ENCODE measurements at regions not wholly inside any gene's neighbourhood (a gene's known extent, or its start where the extent isn't known, plus 50 kb on each side); places are given as distances from the start of the nearest gene placed in this dataset.

GRCh38 chr18:34551824-34552223 lies 158.3 kb upstream of the DTNA start:
- no peak overlapping the region for H3K27ac ChIP-seq
- intact Hi-C loops (cut with DNase I; ENCODE audit: low total_unique reads), result no loop called here
- no peaks in the 10 kb centered on the region for H3K27me3 ChIP-seq
- TF ChIP-seq POLR2A (IDR thresholded peaks at IDR 0.05) (no peak), POLR2AphosphoS5 (IDR thresholded peaks at IDR 0.05) (no peak)
- TF ChIP-seq, protein P1, sequence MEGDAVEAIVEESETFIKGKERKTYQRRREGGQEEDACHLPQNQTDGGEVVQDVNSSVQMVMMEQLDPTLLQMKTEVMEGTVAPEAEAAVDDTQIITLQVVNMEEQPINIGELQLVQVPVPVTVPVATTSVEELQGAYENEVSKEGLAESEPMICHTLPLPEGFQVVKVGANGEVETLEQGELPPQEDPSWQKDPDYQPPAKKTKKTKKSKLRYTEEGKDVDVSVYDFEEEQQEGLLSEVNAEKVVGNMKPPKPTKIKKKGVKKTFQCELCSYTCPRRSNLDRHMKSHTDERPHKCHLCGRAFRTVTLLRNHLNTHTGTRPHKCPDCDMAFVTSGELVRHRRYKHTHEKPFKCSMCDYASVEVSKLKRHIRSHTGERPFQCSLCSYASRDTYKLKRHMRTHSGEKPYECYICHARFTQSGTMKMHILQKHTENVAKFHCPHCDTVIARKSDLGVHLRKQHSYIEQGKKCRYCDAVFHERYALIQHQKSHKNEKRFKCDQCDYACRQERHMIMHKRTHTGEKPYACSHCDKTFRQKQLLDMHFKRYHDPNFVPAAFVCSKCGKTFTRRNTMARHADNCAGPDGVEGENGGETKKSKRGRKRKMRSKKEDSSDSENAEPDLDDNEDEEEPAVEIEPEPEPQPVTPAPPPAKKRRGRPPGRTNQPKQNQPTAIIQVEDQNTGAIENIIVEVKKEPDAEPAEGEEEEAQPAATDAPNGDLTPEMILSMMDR (IDR thresholded peaks at IDR 0.05), result no peak
- no peak for DNase-seq (ENCODE audit: low spot score in 2 of 2)
- no peak overlapping the region for H3K4me3 ChIP-seq
- H3K9me3 ChIP-seq, result no peaks in the 10 kb centered on the region
- H3K36me3 ChIP-seq, result no peaks in the 10 kb centered on the region
- H3K4me1 ChIP-seq, result no peaks in the 10 kb centered on the region

GRCh38 chr18:34562252-34562870 lies 147.7 kb upstream of the DTNA start:
- no peaks in the 10 kb centered on the region for H3K27me3 ChIP-seq
- H3K36me3 ChIP-seq, result no peaks in the 10 kb centered on the region
- no peak for TF ChIP-seq POLR2A (IDR thresholded peaks at IDR 0.05)
- TF ChIP-seq, protein P1 (IDR thresholded peaks at IDR 0.05), result no peak
- TF ChIP-seq POLR2AphosphoS5 (IDR thresholded peaks at IDR 0.05), result no peak
- intact Hi-C loops (cut with DNase I; ENCODE audit: low total_unique reads), result no loop called here
- DNase-seq (ENCODE audit: low spot score in 2 of 2), result no peak
- no peaks in the 10 kb centered on the region for H3K9me3 ChIP-seq
- no peaks in the 10 kb centered on the region for H3K4me1 ChIP-seq
- no peak overlapping the region for H3K27ac ChIP-seq
- H3K4me3 ChIP-seq, result no peak overlapping the region

GRCh38 chr18:34567857-34568256 lies 142.2 kb upstream of the DTNA start:
- Histone ChIP-seq H3K36me3 (no peaks in the 10 kb centered on the region), H3K4me3 (no peak overlapping the region), H3K27ac (no peak overlapping the region), H3K9me3 (no peaks in the 10 kb centered on the region), H3K27me3 (no peaks in the 10 kb centered on the region), H3K4me1 (no peaks in the 10 kb centered on the region)
- DNase-seq (ENCODE audit: low spot score in 2 of 2), result no peak
- intact Hi-C loops (cut with DNase I; ENCODE audit: low total_unique reads), result no loop called here
- TF ChIP-seq POLR2AphosphoS5 (IDR thresholded peaks at IDR 0.05) (no peak), POLR2A (IDR thresholded peaks at IDR 0.05) (no peak)
- TF ChIP-seq, protein P1 (IDR thresholded peaks at IDR 0.05), result no peak

- Histone ChIP-seq H3K4me1 (no peaks in the 10 kb centered on the region), H3K36me3 (no peaks in the 10 kb centered on the region), H3K9me3 (peaks cover 0 to 8% of the 10 kb centered on the region in 2 donors), H3K4me3 (no peak overlapping the region), H3K27me3 (no peaks in the 10 kb centered on the region), H3K27ac (no peak overlapping the region)
- intact Hi-C loops (cut with DNase I; ENCODE audit: low total_unique reads), result no loop called here
- TF ChIP-seq, protein P1 (IDR thresholded peaks at IDR 0.05), result no peak
- TF ChIP-seq POLR2A (IDR thresholded peaks at IDR 0.05), result no peak
- TF ChIP-seq POLR2AphosphoS5 (IDR thresholded peaks at IDR 0.05), result no peak
- no peak for DNase-seq (ENCODE audit: low spot score in 2 of 2)
These were observed 133.5 kb upstream of the DTNA start for GRCh38 chr18:34576622-34577021.

DNA sequence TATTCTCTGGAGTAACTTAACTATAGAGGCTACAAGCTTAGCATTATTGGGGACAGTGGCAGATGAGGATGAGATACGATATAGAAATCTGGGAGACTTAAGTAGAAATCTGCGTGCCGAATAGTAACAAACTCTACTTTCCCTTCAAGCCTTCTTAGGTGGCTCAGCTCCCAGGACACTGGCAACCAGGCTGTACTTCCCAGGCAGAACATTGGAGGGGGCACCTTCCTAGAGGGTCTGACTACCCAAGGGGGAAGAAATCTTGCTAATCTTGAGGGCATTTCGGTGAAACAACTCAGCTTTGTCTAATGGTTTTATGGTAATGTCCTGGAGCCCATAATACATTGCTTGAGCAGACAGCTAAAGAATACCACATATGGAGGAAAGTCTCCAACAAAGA lies 126.2 kb upstream of the DTNA start:
- peaks cover 0 to 8% of the 10 kb centered on the region in 2 donors for H3K9me3 ChIP-seq
- H3K4me3 ChIP-seq, result no peak overlapping the region
- no peak overlapping the region for H3K27ac ChIP-seq
- intact Hi-C loops (cut with DNase I; ENCODE audit: low total_unique reads), result no loop called here
- H3K27me3 ChIP-seq, result no peaks in the 10 kb centered on the region
- DNase-seq (ENCODE audit: low spot score in 2 of 2), result no peak
- H3K4me1 ChIP-seq, result no peaks in the 10 kb centered on the region
- TF ChIP-seq POLR2A (IDR thresholded peaks at IDR 0.05) (no peak), POLR2AphosphoS5 (IDR thresholded peaks at IDR 0.05) (no peak)
- TF ChIP-seq, protein P1 (IDR thresholded peaks at IDR 0.05), result no peak
- H3K36me3 ChIP-seq, result no peaks in the 10 kb centered on the region

Data from breast epithelium (tissue), 4 donors.